H9 (cell line): ENCODE measurements at regions not wholly inside any gene's neighbourhood (a gene's known extent, or its start where the extent isn't known, plus 50 kb on each side); places are given as distances from the start of the nearest gene placed in this dataset.

Experiments
- DNase-seq: peaks from one replicate; pipeline ENCODE4 v3.0.0-alpha.2; 2017
- H2AFZ ChIP-seq: one replicate; pipeline ENCODE4 v1.6.1; 2013; ENCODE audit warnings: mild to moderate bottlenecking, low read length, control low read depth, moderate library complexity
- H2AK5ac ChIP-seq: 2 replicates; pipeline ENCODE4 v1.6.1; 2013; ENCODE audit warnings: low read length, control low read depth, mixed read lengths; ENCODE audit not compliant: insufficient read length
- H2BK120ac ChIP-seq: one replicate; pipeline ENCODE4 v1.6.1; 2013; ENCODE audit warnings: low read depth, mild to moderate bottlenecking, low read length, control low read depth, inconsistent platforms; ENCODE audit not compliant: poor library complexity, severe bottlenecking
- H2BK12ac ChIP-seq: 2 replicates; pipeline ENCODE4 v1.6.1; 2013; ENCODE audit warnings: low read length, control low read depth, mixed read lengths, low read depth; ENCODE audit not compliant: insufficient read length
- H2BK15ac ChIP-seq: 2 replicates; pipeline ENCODE4 v1.6.1; 2013; ENCODE audit warnings: low read depth, low read length, control low read depth
- H2BK20ac ChIP-seq: one replicate; pipeline ENCODE4 v1.6.1; 2013; ENCODE audit warnings: low read depth, mild to moderate bottlenecking, low read length, control low read depth, inconsistent platforms; ENCODE audit not compliant: poor library complexity, severe bottlenecking
- H2BK5ac ChIP-seq: 2 replicates; pipeline ENCODE4 v1.6.1; 2013; ENCODE audit warnings: low read length, control low read depth, mixed read lengths; ENCODE audit not compliant: insufficient read length
- H3K14ac ChIP-seq: 2 replicates; pipeline ENCODE4 v1.6.1; 2013; ENCODE audit warnings: low read length, control low read depth; ENCODE audit not compliant: insufficient read depth
- H3K18ac ChIP-seq: 2 replicates; pipeline ENCODE4 v1.6.1; 2013; ENCODE audit warnings: low read depth, mild to moderate bottlenecking, mixed read lengths, low read length, control low read depth; ENCODE audit not compliant: insufficient read length
- H3K23ac ChIP-seq: 2 replicates; pipeline ENCODE4 v1.6.1; 2013; ENCODE audit warnings: low read length, control low read depth, mixed read lengths, low read depth; ENCODE audit not compliant: insufficient read length
- H3K23me2 ChIP-seq: 2 replicates; pipeline ENCODE4 v1.6.1; 2013; ENCODE audit warnings: low read depth, mild to moderate bottlenecking, mixed read lengths, low read length, control low read depth; ENCODE audit not compliant: insufficient read length, poor library complexity, severe bottlenecking
- H3K27ac ChIP-seq: 2 replicates; pipeline ENCODE4 v1.5.1; 2013; ENCODE audit warnings: low read length, control low read depth, mixed read lengths, low read depth; ENCODE audit not compliant: insufficient read length
- H3K27me3 ChIP-seq: 2 replicates; pipeline ENCODE4 v1.6.1; 2013; ENCODE audit warnings: low read length, control low read depth, inconsistent platforms; ENCODE audit not compliant: insufficient read depth
- H3K4ac ChIP-seq: 2 replicates; pipeline ENCODE4 v1.6.1; 2013; ENCODE audit warnings: low read depth, mild to moderate bottlenecking, control low read depth, inconsistent platforms, low read length, moderate library complexity
- H3K4me1 ChIP-seq: 2 replicates; pipeline ENCODE4 v1.6.1; 2013; ENCODE audit warnings: low read length, control low read depth, inconsistent platforms; ENCODE audit not compliant: insufficient read depth
- H3K4me2 ChIP-seq: 2 replicates; pipeline ENCODE4 v1.6.1; 2013; ENCODE audit warnings: low read length, control low read depth, mixed read lengths; ENCODE audit not compliant: insufficient read length, insufficient read depth
- H3K56ac ChIP-seq: 2 replicates; pipeline ENCODE4 v1.6.1; 2013; ENCODE audit warnings: low read depth, mild to moderate bottlenecking, mixed read lengths, low read length, control low read depth; ENCODE audit not compliant: insufficient read length
- H3K79me1 ChIP-seq: 2 replicates; pipeline ENCODE4 v1.6.1; 2013; ENCODE audit warnings: low read depth, mild to moderate bottlenecking, moderate library complexity, low read length, control low read depth, inconsistent platforms; ENCODE audit not compliant: insufficient read depth, poor library complexity, severe bottlenecking
- H3K79me2 ChIP-seq: 2 replicates; pipeline ENCODE4 v1.6.1; 2013; ENCODE audit warnings: low read length, control low read depth, inconsistent platforms; ENCODE audit not compliant: insufficient read depth
- H3K9ac ChIP-seq: 2 replicates; pipeline ENCODE4 v1.6.1; 2013; ENCODE audit warnings: low read length, control low read depth, mixed read lengths; ENCODE audit not compliant: insufficient read length; ENCODE audit errors: extremely low read depth
- H3K9me3 ChIP-seq: one replicate; pipeline ENCODE4 v1.6.1; 2013; ENCODE audit warnings: low read depth, low read length, inconsistent platforms; ENCODE audit not compliant: control insufficient read depth
- H3T11ph ChIP-seq: one replicate; pipeline ENCODE4 v1.6.1; 2013; ENCODE audit warnings: mild to moderate bottlenecking, low read length, control low read depth, inconsistent platforms
- H4K20me1 ChIP-seq: one replicate; pipeline ENCODE4 v1.6.1; 2013; ENCODE audit not compliant: control insufficient read depth, insufficient read length, insufficient read depth
- H4K5ac ChIP-seq: 2 replicates; pipeline ENCODE4 v1.6.1; 2013; ENCODE audit warnings: low read depth, mild to moderate bottlenecking, mixed read lengths, low read length, control low read depth; ENCODE audit not compliant: insufficient read length
- H4K8ac ChIP-seq: replicated peaks from 2 replicates; pipeline ENCODE4 v1.6.1; 2013; ENCODE audit warnings: low read length, control low read depth, mixed read lengths, low read depth; ENCODE audit not compliant: insufficient read length
- H4K91ac ChIP-seq: 2 replicates; pipeline ENCODE4 v1.6.1; 2013; ENCODE audit warnings: low read depth, mild to moderate bottlenecking, moderate library complexity, mixed read lengths, low read length, control low read depth; ENCODE audit not compliant: insufficient read length
- H3K27ac Mint-ChIP-seq, 3 experiments: 2 replicates in 2 of 3; 3 replicates in 1 of 3; pipeline ENCODE4 v1.8.0; 2020 to 2021; ENCODE audit warnings: mixed read lengths in 3 of 3, mild to moderate bottlenecking in 1 of 3, moderate library complexity in 1 of 3
- H3K27me3 Mint-ChIP-seq: 2 replicates; pipeline ENCODE4 v1.8.0; 2021; ENCODE audit warnings: low read depth, mild to moderate bottlenecking, moderate library complexity, mixed read lengths
- H3K36me3 Mint-ChIP-seq, 3 experiments: 2 replicates in 2 of 3; 3 replicates in 1 of 3; pipeline ENCODE4 v1.8.0; 2020 to 2021; ENCODE audit warnings: low read depth in 3 of 3, mixed read lengths in 3 of 3; ENCODE audit not compliant: insufficient read depth in 1 of 3
- H3K4me1 Mint-ChIP-seq, 2 experiments: 2 replicates each; pipeline ENCODE4 v1.8.0; 2020; ENCODE audit warnings: mixed read lengths in 2 of 2
- H3K4me3 Mint-ChIP-seq, 2 experiments: 2 replicates in 1 of 2; 3 replicates in 1 of 2; pipeline ENCODE4 v1.8.0; 2020 to 2021; ENCODE audit warnings: mild to moderate bottlenecking in 2 of 2, mixed read lengths in 2 of 2, moderate library complexity in 1 of 2
- H3K9me3 Mint-ChIP-seq, 2 experiments: 2 replicates in 1 of 2; 3 replicates in 1 of 2; pipeline ENCODE4 v1.8.0; 2020; ENCODE audit warnings: mild to moderate bottlenecking in 2 of 2, mixed read lengths in 2 of 2, moderate library complexity in 1 of 2
- CTCF ChIP-seq: fragments of 200-600 bp; sonication (generic); conservative IDR thresholded peaks from 3 replicates; pipeline ENCODE4 v1.8.0; 2021; ENCODE audit warnings: antibody characterized with exemption, mild to moderate bottlenecking
- WGBS: extraction: QIAGEN DNeasy Blood & Tissue Kit; methylation state at CpG from one replicate; pipeline ENCODE4 v1.1.7; 2013; ENCODE audit warnings: missing lambda C conversion rate, low lambda C conversion rate, mixed read lengths; ENCODE audit not compliant: insufficient read length; ENCODE audit errors: extremely low coverage; 5-methylcytosine and 5-hydroxymethylcytosine counted together

GRCh38 chr10:65827359-65827758 is 1098.5 kb upstream of the LRRTM3 start:
- H3K56ac ChIP-seq = no peak overlapping the region
- Mint-ChIP-seq H3K4me3 (no peak overlapping the region), H3K36me3 (peaks cover 0 to 6% (median 0%) of the 10 kb centered on the region in 3 experiments; a peak in 3 of 7 replicates), H3K27ac (0 out of 7 replicates have a peak overlapping the region, but pooled peaks of 1 of the 3 experiments have one; percentile 46), H3K9me3 (peaks cover 4 to 6% of the 10 kb centered on the region in 2 experiments; a peak in 2 of 5 replicates), H3K4me1 (no peaks in the 10 kb centered on the region), H3K27me3 (no peaks in the 10 kb centered on the region)
- no peak overlapping the region for H2BK20ac ChIP-seq
- no peak overlapping the region for H3K18ac ChIP-seq
- H2AFZ ChIP-seq = no peak overlapping the region
- H4K20me1 ChIP-seq = no peaks in the 10 kb centered on the region
- no peak overlapping the region for H2BK15ac ChIP-seq
- no peak overlapping the region for H3K4ac ChIP-seq
- H2BK120ac ChIP-seq = no peak overlapping the region
- no peak overlapping the region for H2AK5ac ChIP-seq
- no peaks in the 10 kb centered on the region for H3K9me3 ChIP-seq
- no peak overlapping the region for H2BK5ac ChIP-seq
- no peak for DNase-seq
- H3K14ac ChIP-seq = no peak overlapping the region
- no peaks in the 10 kb centered on the region for H3K79me1 ChIP-seq
- H3K23ac ChIP-seq = no peak overlapping the region
- H4K91ac ChIP-seq = no peak overlapping the region
- H3K23me2 ChIP-seq = no peaks in the 10 kb centered on the region
- no peak overlapping the region for H3T11ph ChIP-seq
- H4K8ac ChIP-seq = no peak overlapping the region
- TF ChIP-seq CTCF = no peak
- H2BK12ac ChIP-seq = no peak overlapping the region
- no peaks in the 10 kb centered on the region for H3K4me1 ChIP-seq
- H3K27me3 ChIP-seq = no peaks in the 10 kb centered on the region
- no CpG with 5 or more reads among the region's 1 CpG for WGBS
- H3K9ac ChIP-seq = no peak overlapping the region
- no peak overlapping the region for H4K5ac ChIP-seq
- no peak overlapping the region for H3K4me2 ChIP-seq
- H3K27ac ChIP-seq = no peak overlapping the region
- no peaks in the 10 kb centered on the region for H3K79me2 ChIP-seq
